ENCODE measurements at regions not wholly inside any gene's neighbourhood (a gene's known extent, or its start where the extent isn't known, plus 50 kb on each side); places are given as distances from the start of the nearest gene placed in this dataset.

GRCh38 chr7:115088893-115089292 lies 167.0 kb downstream of the MDFIC start:
- TF ChIP-seq POLR2A (IDR thresholded peaks at IDR 0.05; ENCODE audit: low read length) (no peak), GATA1 (IDR thresholded peaks at IDR 0.05; ENCODE audit: low read depth, low read length) (no peak)
- DNase-seq = no peak

GRCh38 chr7:115087437-115087836 lies 165.5 kb downstream of the MDFIC start:
- DNase-seq = no peak
- TF ChIP-seq GATA1 (IDR thresholded peaks at IDR 0.05; ENCODE audit: low read depth, low read length) = no peak
- no peak for TF ChIP-seq POLR2A (IDR thresholded peaks at IDR 0.05; ENCODE audit: low read length)

- TF ChIP-seq POLR2A (IDR thresholded peaks at IDR 0.05; ENCODE audit: low read length) (no peak), GATA1 (IDR thresholded peaks at IDR 0.05; ENCODE audit: low read depth, low read length) (no peak)
Observed at GRCh38 chr7:115086146-115086841, 164.4 kb downstream of the MDFIC start.

GRCh38 chr7:115085421-115085820 lies 163.5 kb downstream of the MDFIC start:
- TF ChIP-seq GATA1 (IDR thresholded peaks at IDR 0.05; ENCODE audit: low read depth, low read length) (no peak), POLR2A (IDR thresholded peaks at IDR 0.05; ENCODE audit: low read length) (no peak)

More at GRCh38 chr7:115086146-115086841, 164.4 kb downstream of the MDFIC start:
- no peak for DNase-seq

GRCh38 chr7:115083935-115084334 lies 162.0 kb downstream of the MDFIC start:
- TF ChIP-seq GATA1 (IDR thresholded peaks at IDR 0.05; ENCODE audit: low read depth, low read length) (no peak), POLR2A (IDR thresholded peaks at IDR 0.05; ENCODE audit: low read length) (no peak)

More at GRCh38 chr7:115085421-115085820, 163.5 kb downstream of the MDFIC start:
- no peak for DNase-seq

GRCh38 chr7:115081772-115082171 lies 159.9 kb downstream of the MDFIC start:
- no peak for DNase-seq
- TF ChIP-seq POLR2A (IDR thresholded peaks at IDR 0.05; ENCODE audit: low read length) (no peak), GATA1 (IDR thresholded peaks at IDR 0.05; ENCODE audit: low read depth, low read length) (no peak)

More at GRCh38 chr7:115083935-115084334, 162.0 kb downstream of the MDFIC start:
- DNase-seq = no peak

GRCh38 chr7:115078851-115079250 lies 157.0 kb downstream of the MDFIC start:
- DNase-seq = no peak
- TF ChIP-seq GATA1 (IDR thresholded peaks at IDR 0.05; ENCODE audit: low read depth, low read length) = no peak
- no peak for TF ChIP-seq POLR2A (IDR thresholded peaks at IDR 0.05; ENCODE audit: low read length)

GRCh38 chr7:115078386-115078785 lies 156.5 kb downstream of the MDFIC start:
- no peak for DNase-seq
- TF ChIP-seq POLR2A (IDR thresholded peaks at IDR 0.05; ENCODE audit: low read length) = no peak
- no peak for TF ChIP-seq GATA1 (IDR thresholded peaks at IDR 0.05; ENCODE audit: low read depth, low read length)

- DNase-seq = no peak
Observed at GRCh38 chr7:115070311-115070710, 148.4 kb downstream of the MDFIC start.

More at GRCh38 chr7:115070311-115070710, 148.4 kb downstream of the MDFIC start:
- TF ChIP-seq GATA1 (IDR thresholded peaks at IDR 0.05; ENCODE audit: low read depth, low read length) (no peak), POLR2A (IDR thresholded peaks at IDR 0.05; ENCODE audit: low read length) (no peak)

Data from erythroblast (primary cell).